ENCODE measurements at regions not wholly inside any gene's neighbourhood (a gene's known extent, or its start where the extent isn't known, plus 50 kb on each side); places are given as distances from the start of the nearest gene placed in this dataset.
"Not testable (repeated sequence)": the region's sequence is repeated elsewhere in the genome, so short reads cannot be mapped to it uniquely, and the experiment has no call there.

GRCh38 chr15:21133893-21134292, 267.8 kb upstream of the POTEB2 start:
- TF ChIP-seq EZH2phosphoT487 (IDR thresholded peaks at IDR 0.05; ENCODE audit: borderline replicate concordance); CTCF (conservative IDR thresholded peaks at IDR 0.05; ENCODE audit: low read length): not testable (repeated sequence)

All from Loucy (cell line).